ENCODE measurements at regions not wholly inside any gene's neighbourhood (a gene's known extent, or its start where the extent isn't known, plus 50 kb on each side); places are given as distances from the start of the nearest gene placed in this dataset.

- H3K9me3 ChIP-seq (ENCODE audit: low read depth), result no peaks in the 10 kb centered on the region
- H3K4me2 ChIP-seq, result no peak overlapping the region
- no peak overlapping the region for H2AFZ ChIP-seq
- no peaks in the 10 kb centered on the region for H3K79me2 ChIP-seq
- TF ChIP-seq CTCF (IDR thresholded peaks at IDR 0.05; ENCODE audit: poor library complexity), result no peak
- no peaks in the 10 kb centered on the region for H4K20me1 ChIP-seq (ENCODE audit: insufficient read depth, poor library complexity, severe bottlenecking)
- H3K36me3 ChIP-seq (replicated peaks; ENCODE audit: insufficient read depth, low read depth), result no peaks in the 10 kb centered on the region
- H3K4me1 ChIP-seq (ENCODE audit: insufficient read depth), result peaks cover 22% of the 10 kb centered on the region
- H3K27me3 ChIP-seq, result no peaks in the 10 kb centered on the region
- DNase-seq (ENCODE audit: low spot score), result no peak
- H3K4me3 ChIP-seq, result no peak overlapping the region
- no peaks in the 10 kb centered on the region for H3K9me2 ChIP-seq (replicated peaks; ENCODE audit: insufficient read depth)
- no peak overlapping the region for H3K27ac ChIP-seq
Measured at GRCh38 chr6:139581485-139581865, 207.0 kb upstream of the CITED2 start.

DNA sequence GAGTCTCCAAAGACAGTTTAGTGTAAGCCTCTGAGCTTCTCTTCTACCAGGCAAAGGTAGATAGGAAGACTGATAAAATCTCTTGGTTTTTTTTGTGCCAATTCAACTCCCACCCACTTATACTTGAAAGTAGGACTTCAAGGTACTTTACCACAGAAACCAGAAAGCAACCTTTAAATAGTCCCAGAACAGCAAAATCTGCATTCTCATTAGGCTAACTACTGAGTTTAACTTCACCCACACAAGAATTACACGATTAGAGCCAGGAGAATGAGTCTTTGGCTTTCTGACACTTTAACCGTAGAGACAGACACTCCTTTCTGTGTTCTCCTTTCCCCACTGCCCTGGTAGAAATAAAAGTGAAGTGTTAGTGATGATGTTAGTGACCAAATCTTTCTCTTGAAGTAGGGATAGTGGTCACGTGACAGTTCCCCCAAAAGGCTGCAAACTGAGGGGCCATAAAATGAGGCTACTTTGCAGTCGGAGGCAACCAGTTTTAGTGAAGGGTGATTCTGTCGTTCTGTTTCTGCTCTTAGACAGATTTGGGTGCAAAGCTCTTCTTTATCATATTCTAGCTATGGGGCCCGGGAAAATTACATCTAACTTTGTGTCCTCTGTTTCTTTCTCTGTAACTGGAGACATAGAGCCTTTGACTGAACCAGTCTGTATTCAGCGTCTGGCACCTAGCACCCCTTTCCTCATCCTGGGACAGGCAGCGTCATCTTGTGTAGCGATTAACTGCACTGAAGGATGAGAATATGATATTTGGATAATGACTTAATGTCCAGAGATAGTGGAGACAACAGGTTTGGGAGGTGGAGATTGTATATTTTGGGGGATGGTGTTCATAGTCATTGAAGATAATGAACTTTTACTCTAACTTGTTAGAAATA lies 206.4 kb upstream of the CITED2 start:
- no peaks in the 10 kb centered on the region for H4K20me1 ChIP-seq (ENCODE audit: insufficient read depth, poor library complexity, severe bottlenecking)
- WGBS (ENCODE audit: low lambda C conversion rate, missing lambda C conversion rate), result 84% methylated on average over 9 of the region's 9 CpGs
- TF ChIP-seq CTCF (IDR thresholded peaks at IDR 0.05; ENCODE audit: poor library complexity), result no peak
- no peak for DNase-seq (ENCODE audit: low spot score)
- peaks cover 22% of the 10 kb centered on the region for H3K4me1 ChIP-seq (ENCODE audit: insufficient read depth)
- H3K9me2 ChIP-seq (replicated peaks; ENCODE audit: insufficient read depth), result no peaks in the 10 kb centered on the region
- no peak overlapping the region for H2AFZ ChIP-seq
- H3K27me3 ChIP-seq, result no peaks in the 10 kb centered on the region
- no peaks in the 10 kb centered on the region for H3K36me3 ChIP-seq (replicated peaks; ENCODE audit: insufficient read depth, low read depth)
- H3K79me2 ChIP-seq, result no peaks in the 10 kb centered on the region
- no peak overlapping the region for H3K4me2 ChIP-seq
- no peak overlapping the region for H3K4me3 ChIP-seq
- no peak overlapping the region for H3K27ac ChIP-seq
- no peaks in the 10 kb centered on the region for H3K9me3 ChIP-seq (ENCODE audit: low read depth)

DNA sequence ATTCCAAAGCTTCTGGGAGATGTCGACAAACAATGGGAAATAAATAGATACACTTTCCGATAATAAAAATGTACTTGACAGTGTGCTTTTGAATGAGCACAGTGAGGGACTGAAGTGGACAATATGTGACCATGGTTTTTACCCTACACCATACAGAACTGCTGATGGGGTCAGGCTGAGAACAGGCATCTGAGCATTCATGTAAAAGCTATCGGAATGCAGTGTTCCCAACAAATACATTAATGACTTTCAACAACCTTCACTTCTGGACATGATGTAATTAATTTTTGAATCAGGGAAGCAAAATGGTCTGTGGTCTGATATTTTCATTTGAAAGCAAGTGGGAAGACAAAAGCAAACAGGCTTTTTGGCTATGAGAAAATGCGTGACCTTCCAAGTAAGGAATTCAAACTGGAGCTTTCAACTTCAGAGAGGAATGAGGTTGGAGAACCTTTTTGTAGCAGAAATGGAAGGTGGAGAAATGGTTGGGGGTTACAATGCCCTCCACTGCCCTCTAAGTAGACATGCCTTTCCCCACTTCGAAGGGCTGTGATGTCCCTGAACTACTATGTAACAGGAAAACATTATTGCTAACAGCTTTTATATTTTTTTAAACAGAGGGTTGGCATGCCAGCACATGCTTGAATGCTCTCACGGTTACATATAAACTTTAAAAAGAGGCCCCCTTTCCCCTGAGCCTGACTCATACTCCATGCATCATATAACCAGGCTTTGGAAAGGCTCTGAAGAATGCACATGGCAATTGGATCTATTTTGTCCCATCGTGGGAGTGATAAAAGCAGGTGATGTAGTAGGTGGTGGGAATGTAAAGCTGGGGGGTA lies 203.5 kb upstream of the CITED2 start:
- H3K4me3 ChIP-seq, result no peak overlapping the region
- H3K4me2 ChIP-seq, result no peak overlapping the region
- peak overlapping the region; percentile 79 for H3K27ac ChIP-seq
- peak; percentile 69 for DNase-seq (ENCODE audit: low spot score)
- no peaks in the 10 kb centered on the region for H3K27me3 ChIP-seq
- TF ChIP-seq EZH2 (IDR thresholded peaks at IDR 0.05; ENCODE audit: borderline replicate concordance) (no peak), EZH2phosphoT487 (IDR thresholded peaks at IDR 0.05; ENCODE audit: low read depth, severe bottlenecking, unreplicated experiment) (no peak), CTCF (IDR thresholded peaks at IDR 0.05; ENCODE audit: poor library complexity) (no peak)
- WGBS (ENCODE audit: low lambda C conversion rate, missing lambda C conversion rate), result 62% methylated on average over 7 of the region's 7 CpGs
- no peaks in the 10 kb centered on the region for H3K9me2 ChIP-seq (replicated peaks; ENCODE audit: insufficient read depth)
- H4K20me1 ChIP-seq (ENCODE audit: insufficient read depth, poor library complexity, severe bottlenecking), result no peaks in the 10 kb centered on the region
- no peaks in the 10 kb centered on the region for H3K36me3 ChIP-seq (replicated peaks; ENCODE audit: insufficient read depth, low read depth)
- no peaks in the 10 kb centered on the region for H3K9me3 ChIP-seq (ENCODE audit: low read depth)
- no peaks in the 10 kb centered on the region for H3K79me2 ChIP-seq
- no peak overlapping the region for H2AFZ ChIP-seq
- peaks cover 17% of the 10 kb centered on the region for H3K4me1 ChIP-seq (ENCODE audit: insufficient read depth)

Data from hepatocyte (in vitro differentiated cells).